ENCODE measurements at regions not wholly inside any gene's neighbourhood (a gene's known extent, or its start where the extent isn't known, plus 50 kb on each side); places are given as distances from the start of the nearest gene placed in this dataset.

- POLR2A ChIA-PET: no interaction called here
- TF ChIP-seq SMC3 (IDR thresholded peaks at IDR 0.05; ENCODE audit: low read depth, low read length): no peak
- no peak for TF ChIP-seq MAX (IDR thresholded peaks at IDR 0.05; ENCODE audit: low read depth)
- TF ChIP-seq FOXJ3 (CRISPR knock-in tag; IDR thresholded peaks at IDR 0.05): no peak
- TF ChIP-seq PBX3 (IDR thresholded peaks at IDR 0.05): no peak
- no peak for TF ChIP-seq USF2 (IDR thresholded peaks at IDR 0.05; ENCODE audit: borderline replicate concordance, low read depth, low read length)
- TF ChIP-seq MXI1 (IDR thresholded peaks at IDR 0.05; ENCODE audit: low read depth, low read length): no peak
- no peak for TF ChIP-seq EZH2phosphoT487 (IDR thresholded peaks at IDR 0.05; ENCODE audit: borderline replicate concordance, low read depth)
- TF ChIP-seq NRF1 (IDR thresholded peaks at IDR 0.05; ENCODE audit: low read depth, low read length): no peak
- TF ChIP-seq USF1 (IDR thresholded peaks at IDR 0.05; ENCODE audit: borderline replicate concordance, low read depth): no peak
- no peak for TF ChIP-seq ELF1 (IDR thresholded peaks at IDR 0.05)
- no peak for TF ChIP-seq CHD2 (IDR thresholded peaks at IDR 0.05; ENCODE audit: low read length, partially characterized antibody)
- no peaks in the 10 kb centered on the region for H3K4me1 ChIP-seq (ENCODE audit: control insufficient read depth in 1 of 2, insufficient read depth in 2 of 2, low read depth in 1 of 2, low read length in 1 of 2)
- no peaks in the 10 kb centered on the region for H3K79me2 ChIP-seq (ENCODE audit: insufficient read depth)
- no peak overlapping the region for H3K27ac ChIP-seq (ENCODE audit: low read depth in 2 of 2, low read length in 1 of 2)
- no peaks in the 10 kb centered on the region for H3K9me3 ChIP-seq
- H3K9me2 ChIP-seq: no peaks in the 10 kb centered on the region
- H3K4me2 ChIP-seq: no peak overlapping the region
- peaks cover 25% of the 10 kb centered on the region; the same call in 1 of the 2 replicates for H3K27me3 ChIP-seq (ENCODE audit: insufficient read depth)
- no peak overlapping the region for H3K9ac ChIP-seq
- CTCF ChIA-PET: no interaction called here
- no peak for DNase-seq
- H4K20me1 ChIP-seq (ENCODE audit: insufficient read depth): no peaks in the 10 kb centered on the region
- no peak overlapping the region for H2AFZ ChIP-seq (ENCODE audit: low read depth)
- H3K36me3 ChIP-seq (replicated peaks in 1 of 2; ENCODE audit: control insufficient read depth in 1 of 2, insufficient read depth in 2 of 2, low read length in 1 of 2): no peaks in the 10 kb centered on the region
- H3K4me3 ChIP-seq (ENCODE audit: low read depth in 2 of 2, low read length in 1 of 2): no peak overlapping the region
- H3F3A ChIP-seq (replicated peaks; ENCODE audit: insufficient read depth): no peaks in the 10 kb centered on the region
- 11% methylated on average over 4 of the region's 4 CpGs for WGBS (ENCODE audit: low lambda C conversion rate)
Measured at GRCh38 chr17:12566291-12566690, 99.4 kb upstream of the MYOCD start.

GRCh38 chr17:12567077-12568053 is 98.3 kb upstream of the MYOCD start:
- TF ChIP-seq NRF1 (IDR thresholded peaks at IDR 0.05; ENCODE audit: low read depth, low read length) (no peak), MEF2A (IDR thresholded peaks at IDR 0.05; ENCODE audit: borderline replicate concordance, low read depth) (no peak), FOSL2 (IDR thresholded peaks at IDR 0.05; ENCODE audit: borderline replicate concordance, low read depth) (no peak), ELF1 (IDR thresholded peaks at IDR 0.05) (no peak), GABPA (IDR thresholded peaks at IDR 0.05; ENCODE audit: low read depth) (no peak), TEAD4 (IDR thresholded peaks at IDR 0.05; ENCODE audit: borderline replicate concordance, insufficient read depth) (no peak), IRF3 (IDR thresholded peaks at IDR 0.05; ENCODE audit: low read depth, low read length) (no peak), RXRA (IDR thresholded peaks at IDR 0.05; ENCODE audit: borderline replicate concordance, low read depth) (no peak), MXI1 (IDR thresholded peaks at IDR 0.05; ENCODE audit: low read depth, low read length) (no peak), EP300 (IDR thresholded peaks at IDR 0.05; ENCODE audit: borderline replicate concordance in 1 of 2, low read depth in 1 of 2, low read length in 1 of 2) (no peak)
- Histone ChIP-seq H3K36me3 (replicated peaks in 1 of 2; ENCODE audit: control insufficient read depth in 1 of 2, insufficient read depth in 2 of 2, low read length in 1 of 2) (no peaks in the 10 kb centered on the region), H3K4me2 (no peak overlapping the region), H3K9me3 (no peaks in the 10 kb centered on the region), H3K4me3 (ENCODE audit: low read depth in 2 of 2, low read length in 1 of 2) (no peak overlapping the region), H3K4me1 (ENCODE audit: control insufficient read depth in 1 of 2, insufficient read depth in 2 of 2, low read depth in 1 of 2, low read length in 1 of 2) (no peaks in the 10 kb centered on the region), H3K27me3 (ENCODE audit: insufficient read depth) (peaks cover 25% of the 10 kb centered on the region; the same call in 1 of the 2 replicates), H3K27ac (ENCODE audit: low read depth in 2 of 2, low read length in 1 of 2) (no peak overlapping the region), H3K9ac (no peak overlapping the region), H3K9me2 (no peaks in the 10 kb centered on the region), H3F3A (replicated peaks; ENCODE audit: insufficient read depth) (no peaks in the 10 kb centered on the region), H3K79me2 (ENCODE audit: insufficient read depth) (no peaks in the 10 kb centered on the region), H4K20me1 (ENCODE audit: insufficient read depth) (no peaks in the 10 kb centered on the region), H2AFZ (ENCODE audit: low read depth) (no peak overlapping the region)
- no peak for DNase-seq
- ChIA-PET POLR2A (no interaction called here), CTCF (interaction anchor here (0.6 to 1.3 kb wide), 3 partner anchors 9 to 100 kb away, joined by 3 read pairs; no protein-coding TSS in a partner anchor)
- 9% methylated on average over 10 of the region's 10 CpGs for WGBS (ENCODE audit: low lambda C conversion rate)

All from SK-N-SH (cell line).